Tibial artery (tissue), 4 donors: ENCODE measurements at regions not wholly inside any gene's neighbourhood (a gene's known extent, or its start where the extent isn't known, plus 50 kb on each side); places are given as distances from the start of the nearest gene placed in this dataset.

ENCODE experiments used
- DNase-seq, 2 donors: peaks; one replicate each; pipeline ENCODE4 v3.0.0-alpha.2; 2019
- H3K27ac ChIP-seq, 2 donors: fragments of 200-600 bp; sonication (generic) in 1 of 2; 1 replicate in 1 of 2; 2 replicates in 1 of 2; pipeline ENCODE4 v1.5.1; 2018 to 2019; ENCODE audit warnings: mild to moderate bottlenecking in 1 of 2
- H3K27me3 ChIP-seq, 2 donors: fragments of 200-600 bp; sonication (generic) in 1 of 2; one replicate each; pipeline versions ENCODE4 v1.5.1 to v1.6.0; 2016 to 2019
- H3K36me3 ChIP-seq, 3 donors: fragments of 200-600 bp; sonication (generic) in 2 of 3; one replicate each; pipeline ENCODE4 v1.5.1; 2016 to 2019; ENCODE audit warnings: mild to moderate bottlenecking in 2 of 3
- H3K4me1 ChIP-seq, 4 donors: fragments of 200-600 bp; sonication (generic) in 2 of 4; 1 replicate in 3 of 4; 2 replicates in 1 of 4; pipeline ENCODE4 v1.5.1; 2016 to 2019
- H3K4me3 ChIP-seq, 2 donors: fragments of 200-600 bp; sonication (generic) in 1 of 2; 1 replicate in 1 of 2; 2 replicates in 1 of 2; pipeline ENCODE4 v1.5.1; 2018 to 2019; ENCODE audit warnings: mild to moderate bottlenecking in 2 of 2
- H3K9me3 ChIP-seq, 3 donors: fragments of 200-600 bp; sonication (generic) in 1 of 3; one replicate each; pipeline ENCODE4 v1.5.1; 2016 to 2019
- intact Hi-C: fragments of 100-400 bp; cut with DNase I; formaldehyde crosslinking; loops from one replicate; pipeline ENCODE4 v1.15.0; 2023; ENCODE audit warnings: low total_unique reads
- TF ChIP-seq, protein P1 (sequence below), 2 experiments: fragments of 200-600 bp in 1 of 2; fragments of 450-650 bp in 1 of 2; IDR thresholded peaks; one replicate each; pipeline ENCODE4 v1.5.1; 2017 to 2019; ENCODE audit warnings: antibody characterized with exemption in 2 of 2, mild to moderate bottlenecking in 1 of 2, moderate library complexity in 1 of 2

DNA sequence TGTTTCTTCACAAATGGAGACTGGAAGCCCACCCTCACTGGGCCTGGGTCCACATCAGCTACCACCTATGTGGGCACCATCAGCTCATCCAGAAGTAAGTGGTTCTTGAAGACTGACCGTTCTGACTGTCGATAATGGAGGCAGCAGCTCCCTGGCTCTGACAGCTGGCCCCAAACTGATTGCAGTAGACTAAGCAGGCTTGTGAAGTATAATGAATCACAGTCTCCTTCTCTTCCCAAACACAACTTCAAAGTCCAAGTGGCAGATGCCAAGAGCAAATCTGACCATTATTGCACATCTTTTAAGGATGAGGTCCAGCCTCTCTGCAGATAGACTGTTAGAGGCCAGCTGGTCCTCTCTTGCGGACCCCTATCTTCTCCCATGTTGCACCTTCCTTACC, 574.4 kb upstream of the KLF12 start:
- no peak overlapping the region for H3K4me3 ChIP-seq
- H3K9me3 ChIP-seq = no peaks in the 10 kb centered on the region
- no peak for DNase-seq
- no peaks in the 10 kb centered on the region for H3K4me1 ChIP-seq
- H3K27me3 ChIP-seq = no peaks in the 10 kb centered on the region
- no peak overlapping the region for H3K27ac ChIP-seq
- H3K36me3 ChIP-seq = no peaks in the 10 kb centered on the region
- TF ChIP-seq, protein P1, sequence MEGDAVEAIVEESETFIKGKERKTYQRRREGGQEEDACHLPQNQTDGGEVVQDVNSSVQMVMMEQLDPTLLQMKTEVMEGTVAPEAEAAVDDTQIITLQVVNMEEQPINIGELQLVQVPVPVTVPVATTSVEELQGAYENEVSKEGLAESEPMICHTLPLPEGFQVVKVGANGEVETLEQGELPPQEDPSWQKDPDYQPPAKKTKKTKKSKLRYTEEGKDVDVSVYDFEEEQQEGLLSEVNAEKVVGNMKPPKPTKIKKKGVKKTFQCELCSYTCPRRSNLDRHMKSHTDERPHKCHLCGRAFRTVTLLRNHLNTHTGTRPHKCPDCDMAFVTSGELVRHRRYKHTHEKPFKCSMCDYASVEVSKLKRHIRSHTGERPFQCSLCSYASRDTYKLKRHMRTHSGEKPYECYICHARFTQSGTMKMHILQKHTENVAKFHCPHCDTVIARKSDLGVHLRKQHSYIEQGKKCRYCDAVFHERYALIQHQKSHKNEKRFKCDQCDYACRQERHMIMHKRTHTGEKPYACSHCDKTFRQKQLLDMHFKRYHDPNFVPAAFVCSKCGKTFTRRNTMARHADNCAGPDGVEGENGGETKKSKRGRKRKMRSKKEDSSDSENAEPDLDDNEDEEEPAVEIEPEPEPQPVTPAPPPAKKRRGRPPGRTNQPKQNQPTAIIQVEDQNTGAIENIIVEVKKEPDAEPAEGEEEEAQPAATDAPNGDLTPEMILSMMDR (IDR thresholded peaks at IDR 0.05) = no peak
- intact Hi-C loops = no loop called here

DNA sequence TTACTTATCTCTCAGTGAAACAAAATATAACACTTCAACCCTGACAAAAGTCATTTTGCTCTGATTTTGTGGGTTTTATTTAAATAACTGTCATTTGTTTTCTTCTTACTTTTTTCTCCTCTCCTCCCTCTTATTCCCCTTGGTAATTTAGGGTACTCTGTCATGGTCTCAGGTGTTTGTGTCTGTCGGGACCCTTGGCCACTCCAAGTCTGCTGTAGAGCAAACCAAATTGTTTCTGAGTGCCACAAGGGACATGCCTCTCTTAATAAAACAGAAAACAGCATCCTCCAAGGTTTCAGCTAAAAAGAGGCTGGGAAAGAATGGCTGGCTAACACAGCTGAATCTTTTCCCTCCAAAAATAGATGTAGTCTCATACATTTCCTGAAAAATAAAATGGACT, 573.1 kb upstream of the KLF12 start:
- Histone ChIP-seq H3K36me3 (no peaks in the 10 kb centered on the region), H3K9me3 (no peaks in the 10 kb centered on the region), H3K4me3 (no peak overlapping the region), H3K27ac (no peak overlapping the region), H3K27me3 (no peaks in the 10 kb centered on the region), H3K4me1 (no peaks in the 10 kb centered on the region)
- no peak for DNase-seq
- TF ChIP-seq, protein P1 (IDR thresholded peaks at IDR 0.05) = no peak
- intact Hi-C loops = no loop called here

- DNase-seq = no peak
- Histone ChIP-seq H3K9me3 (no peaks in the 10 kb centered on the region), H3K36me3 (no peaks in the 10 kb centered on the region), H3K27ac (no peak overlapping the region), H3K27me3 (no peaks in the 10 kb centered on the region), H3K4me3 (no peak overlapping the region), H3K4me1 (no peaks in the 10 kb centered on the region)
- intact Hi-C loops = no loop called here
- TF ChIP-seq, protein P1 (IDR thresholded peaks at IDR 0.05) = no peak
Measured at GRCh38 chr13:74706801-74707200, 572.6 kb upstream of the KLF12 start.

DNA sequence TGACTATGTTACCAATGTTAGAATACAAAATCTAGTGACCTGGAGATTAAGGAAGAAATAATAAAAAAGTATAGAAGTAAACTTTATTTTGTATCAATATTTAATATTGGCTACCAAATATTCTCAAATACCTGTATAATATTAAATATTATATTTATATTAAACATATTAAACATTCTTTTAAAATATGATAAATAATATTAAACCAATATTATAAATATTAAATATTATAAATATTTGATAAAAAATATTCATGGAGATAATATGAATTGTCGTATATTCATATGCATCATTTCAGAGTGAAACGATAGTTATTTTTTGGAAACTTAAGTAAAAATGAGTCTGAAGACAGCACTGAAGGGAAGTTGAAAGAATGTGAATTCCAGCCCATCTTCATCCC, 571.2 kb upstream of the KLF12 start:
- intact Hi-C loops = no loop called here
- Histone ChIP-seq H3K9me3 (no peaks in the 10 kb centered on the region), H3K27ac (no peak overlapping the region), H3K27me3 (no peaks in the 10 kb centered on the region), H3K36me3 (no peaks in the 10 kb centered on the region), H3K4me3 (no peak overlapping the region), H3K4me1 (no peaks in the 10 kb centered on the region)
- no peak for DNase-seq
- TF ChIP-seq, protein P1 (IDR thresholded peaks at IDR 0.05) = no peak

DNA sequence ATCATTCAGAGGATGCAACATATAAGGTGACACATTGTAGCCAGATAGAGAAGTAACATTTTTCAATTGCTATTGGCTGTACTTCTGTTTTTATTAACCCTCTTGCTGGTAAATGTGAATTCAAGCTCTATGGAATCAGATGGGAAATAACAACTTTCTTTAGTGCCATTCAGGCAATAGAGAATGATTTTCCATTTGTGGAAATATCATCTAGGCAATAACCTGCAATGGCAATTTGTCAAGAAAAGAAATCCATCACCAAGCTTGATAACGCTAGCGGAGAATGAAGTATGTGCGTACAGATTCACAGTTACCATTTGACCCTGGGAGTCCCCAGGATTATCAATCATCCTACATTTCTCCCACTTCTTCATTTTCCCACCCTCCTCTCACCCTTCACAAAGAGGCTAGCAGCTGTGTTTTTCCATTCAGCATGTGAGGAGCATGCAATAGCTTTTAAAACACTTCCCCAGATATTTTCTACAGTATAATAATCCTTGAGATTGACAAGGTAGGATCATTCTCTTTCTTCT, 569.7 kb upstream of the KLF12 start:
- Histone ChIP-seq H3K4me1 (no peaks in the 10 kb centered on the region), H3K27me3 (no peaks in the 10 kb centered on the region), H3K9me3 (no peaks in the 10 kb centered on the region), H3K27ac (no peak overlapping the region), H3K4me3 (no peak overlapping the region), H3K36me3 (no peaks in the 10 kb centered on the region)
- intact Hi-C loops = no loop called here
- DNase-seq = no peak
- TF ChIP-seq, protein P1 (IDR thresholded peaks at IDR 0.05) = no peak
